WTC11 (cell line): ENCODE measurements at regions not wholly inside any gene's neighbourhood (a gene's known extent, or its start where the extent isn't known, plus 50 kb on each side); places are given as distances from the start of the nearest gene placed in this dataset.

ENCODE experiments used
- ATAC-seq: fragments of 200-7000 bp; cut with Tn5 transposase; 2 replicates; pipeline ENCODE4 v1.10.0; 2021; ENCODE audit warnings: mild to moderate bottlenecking, moderate library complexity
- CTCF ChIA-PET: fragments of 300-600 bp; sonication (Branson Sonifier 250); formaldehyde crosslinking; loops from one replicate; lab custom pipeline; 2021; ENCODE audit warnings: antibody characterized with exemption; lab: Charles Lee
- POLR2A ChIA-PET: fragments of 350-600 bp; sonication (Branson Sonifier 250); formaldehyde crosslinking; loops from one replicate; lab custom pipeline; 2021; ENCODE audit warnings: antibody characterized with exemption; lab: Charles Lee
- DNase-seq: peaks from one replicate; pipeline ENCODE4 v3.0.0; 2021; ENCODE audit warnings: low spot score
- H3K27ac Mint-ChIP-seq: 2 replicates; pipeline ENCODE4 v1.8.0; 2021; ENCODE audit warnings: mixed read lengths
- H3K27me3 Mint-ChIP-seq: 2 replicates; pipeline ENCODE4 v1.8.0; 2021; ENCODE audit warnings: low read depth, mild to moderate bottlenecking, moderate library complexity, mixed read lengths
- H3K36me3 Mint-ChIP-seq: 2 replicates; pipeline ENCODE4 v1.8.0; 2021; ENCODE audit warnings: mixed read lengths
- H3K4me1 Mint-ChIP-seq: 2 replicates; pipeline ENCODE4 v1.8.0; 2022; ENCODE audit warnings: mixed read lengths
- H3K4me3 Mint-ChIP-seq: 2 replicates; pipeline ENCODE4 v1.8.0; 2021; ENCODE audit warnings: mild to moderate bottlenecking, moderate library complexity, mixed read lengths
- H3K9me3 Mint-ChIP-seq: 2 replicates; pipeline ENCODE4 v1.8.0; 2021; ENCODE audit warnings: mixed read lengths
- CREM ChIP-seq: sonication (generic); formaldehyde crosslinking; IDR thresholded peaks from 2 replicates; pipeline ENCODE4 v1.8.1; 2022; ENCODE audit warnings: mild to moderate bottlenecking, missing genetic modification reagents, moderate library complexity
- FOXP1 ChIP-seq: sonication (generic); formaldehyde crosslinking; IDR thresholded peaks from 2 replicates; pipeline ENCODE4 v1.8.0; 2022; ENCODE audit warnings: missing genetic modification reagents, mild to moderate bottlenecking, moderate library complexity, borderline replicate concordance
- IRF2 ChIP-seq: sonication (generic); formaldehyde crosslinking; IDR thresholded peaks from 2 replicates; pipeline ENCODE4 v1.8.0; 2022; ENCODE audit warnings: low read depth, missing genetic modification reagents, borderline replicate concordance
- JUN ChIP-seq: sonication (generic); formaldehyde crosslinking; IDR thresholded peaks from 2 replicates; pipeline ENCODE4 v1.8.0; 2023; ENCODE audit warnings: mild to moderate bottlenecking, missing genetic modification reagents
- MYBL2 ChIP-seq: sonication (generic); formaldehyde crosslinking; IDR thresholded peaks from 2 replicates; pipeline ENCODE4 v1.8.1; 2023; ENCODE audit warnings: mild to moderate bottlenecking, moderate library complexity, missing genetic modification reagents
- OVOL2 ChIP-seq: fragments of 250-450 bp; sonication (Bioruptor Pico); IDR thresholded peaks from 2 replicates; pipeline ENCODE4 v1.9.0; 2021; ENCODE audit warnings: mild to moderate bottlenecking, borderline replicate concordance
- RORB ChIP-seq: fragments of 250-450 bp; sonication (Bioruptor Pico); IDR thresholded peaks from 2 replicates; pipeline ENCODE4 v1.9.0; 2021; ENCODE audit warnings: mild to moderate bottlenecking
- SMAD3 ChIP-seq: sonication (generic); formaldehyde crosslinking; IDR thresholded peaks from 2 replicates; pipeline ENCODE4 v1.8.0; 2022; ENCODE audit warnings: missing genetic modification reagents, mild to moderate bottlenecking, borderline replicate concordance
- SOX15 ChIP-seq: fragments of 250-450 bp; sonication (Bioruptor Pico); IDR thresholded peaks from 2 replicates; pipeline ENCODE4 v1.9.0; 2021; ENCODE audit warnings: mild to moderate bottlenecking
- SP1 ChIP-seq: sonication (generic); formaldehyde crosslinking; conservative IDR thresholded peaks from 2 replicates; pipeline ENCODE4 v1.8.1; 2022; ENCODE audit warnings: missing genetic modification reagents
- TEAD4 ChIP-seq: sonication (generic); formaldehyde crosslinking; IDR thresholded peaks from 2 replicates; pipeline ENCODE4 v1.8.0; 2022; ENCODE audit warnings: mild to moderate bottlenecking, missing genetic modification reagents
- ZNF121 ChIP-seq: sonication (generic); formaldehyde crosslinking; IDR thresholded peaks from 2 replicates; pipeline ENCODE4 v1.8.0; 2023; ENCODE audit warnings: missing genetic modification reagents
- ZNF317 ChIP-seq: sonication (generic); formaldehyde crosslinking; IDR thresholded peaks from 2 replicates; pipeline ENCODE4 v1.8.1; 2023; ENCODE audit warnings: low read depth, mild to moderate bottlenecking, moderate library complexity, missing genetic modification reagents, borderline replicate concordance
- ZNF396 ChIP-seq: fragments of 250-450 bp; sonication (Bioruptor Pico); IDR thresholded peaks from 2 replicates; pipeline ENCODE4 v1.8.0; 2021; ENCODE audit warnings: mild to moderate bottlenecking, moderate library complexity, borderline replicate concordance
- TF ChIP-seq, protein P1 (sequence below): sonication (generic); formaldehyde crosslinking; IDR thresholded peaks from 2 replicates; pipeline ENCODE4 v1.8.1; 2023; ENCODE audit warnings: mild to moderate bottlenecking, missing genetic modification reagents, moderate library complexity
- TF ChIP-seq, protein P2 (sequence below): fragments of 250-450 bp; sonication (Bioruptor Pico); IDR thresholded peaks from 2 replicates; pipeline ENCODE4 v1.9.0; 2021; ENCODE audit warnings: mild to moderate bottlenecking
- TF ChIP-seq, protein P3 (sequence below): fragments of 250-450 bp; sonication (Bioruptor Pico); IDR thresholded peaks from 2 replicates; pipeline ENCODE4 v1.9.0; 2021; ENCODE audit warnings: mild to moderate bottlenecking, borderline replicate concordance
- TF ChIP-seq, protein P4 (sequence below): sonication (generic); formaldehyde crosslinking; IDR thresholded peaks from 2 replicates; pipeline ENCODE4 v1.8.0; 2022; ENCODE audit warnings: mild to moderate bottlenecking, missing genetic modification reagents
- TF ChIP-seq, protein P5 (sequence below): sonication (generic); formaldehyde crosslinking; IDR thresholded peaks from 2 replicates; pipeline ENCODE4 v1.8.1; 2023; ENCODE audit warnings: mild to moderate bottlenecking, missing genetic modification reagents

DNA sequence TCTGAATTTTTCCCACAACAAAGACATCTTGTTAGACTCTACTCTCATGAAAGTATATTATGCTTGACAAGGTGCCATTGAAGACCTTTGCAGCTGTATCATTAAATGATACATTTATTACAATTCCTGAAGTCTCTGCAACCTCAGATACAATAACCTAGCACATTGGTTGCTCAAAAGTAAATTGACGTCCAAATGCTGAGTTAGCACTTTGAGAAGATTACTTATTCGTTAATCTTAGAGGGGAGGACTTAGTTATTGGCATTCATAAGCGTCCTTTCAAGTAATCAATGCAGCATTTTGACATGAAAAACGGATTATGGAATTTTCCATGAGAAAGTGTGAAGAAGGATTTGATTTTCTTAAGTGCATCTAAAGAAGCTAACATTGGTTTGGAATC is 151.6 kb downstream of the ARSF start:
- Mint-ChIP-seq H3K27ac (no peak overlapping the region), H3K4me1 (peaks cover 20% of the 10 kb centered on the region), H3K36me3 (peaks cover 4% of the 10 kb centered on the region; the same call in 1 of the 2 replicates), H3K27me3 (no peaks in the 10 kb centered on the region), H3K4me3 (no peak overlapping the region)
- ChIA-PET CTCF (no interaction called here), POLR2A (no interaction called here)
- DNase-seq (no peak), ATAC-seq (no peak)
- no peak for TF ChIP-seq JUN (CRISPR knock-in tag)
- TF ChIP-seq, all 79 proteins: peak for 0
- H3K9me3 Mint-ChIP-seq, result no peaks in the 10 kb centered on the region

DNA sequence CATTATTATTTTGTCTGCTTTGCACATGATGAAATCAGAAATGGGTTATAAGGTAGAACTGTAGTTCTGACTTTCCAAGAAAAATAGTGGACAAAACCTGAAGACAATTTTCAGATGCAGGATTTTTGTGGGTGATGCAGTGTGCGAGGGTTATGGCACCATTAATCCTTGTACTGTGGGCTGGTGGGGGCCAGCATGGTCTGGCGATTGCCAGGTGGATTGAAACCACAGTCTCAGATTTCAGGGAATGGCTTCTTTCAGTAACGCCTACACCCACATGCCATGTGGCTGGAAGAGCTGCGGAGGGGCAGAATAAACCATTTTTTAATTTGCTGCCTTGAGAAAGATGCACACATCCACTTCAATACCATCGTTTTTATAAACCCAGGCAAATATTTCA is 150.5 kb downstream of the ARSF start:
- H3K27ac Mint-ChIP-seq, result no peak overlapping the region
- DNase-seq (no peak), ATAC-seq (no peak)
- CTCF ChIA-PET, result no interaction called here
- POLR2A ChIA-PET, result no interaction called here
- peaks cover 20% of the 10 kb centered on the region for H3K4me1 Mint-ChIP-seq
- peaks cover 4% of the 10 kb centered on the region; the same call in 1 of the 2 replicates for H3K36me3 Mint-ChIP-seq
- no peak overlapping the region for H3K4me3 Mint-ChIP-seq
- no peaks in the 10 kb centered on the region for H3K27me3 Mint-ChIP-seq
- no peak for TF ChIP-seq SMAD3
- TF ChIP-seq, protein P1, sequence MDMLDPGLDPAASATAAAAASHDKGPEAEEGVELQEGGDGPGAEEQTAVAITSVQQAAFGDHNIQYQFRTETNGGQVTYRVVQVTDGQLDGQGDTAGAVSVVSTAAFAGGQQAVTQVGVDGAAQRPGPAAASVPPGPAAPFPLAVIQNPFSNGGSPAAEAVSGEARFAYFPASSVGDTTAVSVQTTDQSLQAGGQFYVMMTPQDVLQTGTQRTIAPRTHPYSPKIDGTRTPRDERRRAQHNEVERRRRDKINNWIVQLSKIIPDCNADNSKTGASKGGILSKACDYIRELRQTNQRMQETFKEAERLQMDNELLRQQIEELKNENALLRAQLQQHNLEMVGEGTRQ (CRISPR knock-in tag), result no peak
- no peaks in the 10 kb centered on the region for H3K9me3 Mint-ChIP-seq

DNA sequence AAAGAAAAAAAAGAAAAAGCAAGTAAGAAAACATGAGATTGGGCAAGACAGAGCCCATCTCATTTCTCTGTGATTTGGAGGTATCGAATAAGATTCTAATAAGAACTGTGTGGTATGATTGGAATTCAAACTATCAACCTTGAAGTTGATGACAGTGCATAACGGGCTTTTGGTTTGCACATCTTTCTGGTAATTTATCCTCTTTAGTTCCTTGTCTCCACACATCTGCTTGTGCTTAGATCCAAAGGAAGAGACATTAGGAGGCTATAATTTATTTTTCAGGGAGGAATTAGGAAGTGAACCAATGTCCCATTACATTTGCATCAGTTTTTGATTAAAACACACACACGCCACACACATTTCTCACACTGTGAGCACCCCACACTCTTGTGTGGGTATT is 149.9 kb downstream of the ARSF start:
- no peak for DNase-seq
- ATAC-seq, result no peak
- Mint-ChIP-seq H3K4me1 (peaks cover 20% of the 10 kb centered on the region), H3K27me3 (no peaks in the 10 kb centered on the region), H3K27ac (no peak overlapping the region), H3K36me3 (peaks cover 4% of the 10 kb centered on the region; the same call in 1 of the 2 replicates), H3K9me3 (no peaks in the 10 kb centered on the region), H3K4me3 (no peak overlapping the region)
- ChIA-PET CTCF (no interaction called here), POLR2A (no interaction called here)
- TF ChIP-seq, protein P2, sequence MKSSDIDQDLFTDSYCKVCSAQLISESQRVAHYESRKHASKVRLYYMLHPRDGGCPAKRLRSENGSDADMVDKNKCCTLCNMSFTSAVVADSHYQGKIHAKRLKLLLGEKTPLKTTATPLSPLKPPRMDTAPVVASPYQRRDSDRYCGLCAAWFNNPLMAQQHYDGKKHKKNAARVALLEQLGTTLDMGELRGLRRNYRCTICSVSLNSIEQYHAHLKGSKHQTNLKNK (CRISPR knock-in tag), result no peak
- no peak for TF ChIP-seq CREM (CRISPR knock-in tag)
- TF ChIP-seq, protein P3, sequence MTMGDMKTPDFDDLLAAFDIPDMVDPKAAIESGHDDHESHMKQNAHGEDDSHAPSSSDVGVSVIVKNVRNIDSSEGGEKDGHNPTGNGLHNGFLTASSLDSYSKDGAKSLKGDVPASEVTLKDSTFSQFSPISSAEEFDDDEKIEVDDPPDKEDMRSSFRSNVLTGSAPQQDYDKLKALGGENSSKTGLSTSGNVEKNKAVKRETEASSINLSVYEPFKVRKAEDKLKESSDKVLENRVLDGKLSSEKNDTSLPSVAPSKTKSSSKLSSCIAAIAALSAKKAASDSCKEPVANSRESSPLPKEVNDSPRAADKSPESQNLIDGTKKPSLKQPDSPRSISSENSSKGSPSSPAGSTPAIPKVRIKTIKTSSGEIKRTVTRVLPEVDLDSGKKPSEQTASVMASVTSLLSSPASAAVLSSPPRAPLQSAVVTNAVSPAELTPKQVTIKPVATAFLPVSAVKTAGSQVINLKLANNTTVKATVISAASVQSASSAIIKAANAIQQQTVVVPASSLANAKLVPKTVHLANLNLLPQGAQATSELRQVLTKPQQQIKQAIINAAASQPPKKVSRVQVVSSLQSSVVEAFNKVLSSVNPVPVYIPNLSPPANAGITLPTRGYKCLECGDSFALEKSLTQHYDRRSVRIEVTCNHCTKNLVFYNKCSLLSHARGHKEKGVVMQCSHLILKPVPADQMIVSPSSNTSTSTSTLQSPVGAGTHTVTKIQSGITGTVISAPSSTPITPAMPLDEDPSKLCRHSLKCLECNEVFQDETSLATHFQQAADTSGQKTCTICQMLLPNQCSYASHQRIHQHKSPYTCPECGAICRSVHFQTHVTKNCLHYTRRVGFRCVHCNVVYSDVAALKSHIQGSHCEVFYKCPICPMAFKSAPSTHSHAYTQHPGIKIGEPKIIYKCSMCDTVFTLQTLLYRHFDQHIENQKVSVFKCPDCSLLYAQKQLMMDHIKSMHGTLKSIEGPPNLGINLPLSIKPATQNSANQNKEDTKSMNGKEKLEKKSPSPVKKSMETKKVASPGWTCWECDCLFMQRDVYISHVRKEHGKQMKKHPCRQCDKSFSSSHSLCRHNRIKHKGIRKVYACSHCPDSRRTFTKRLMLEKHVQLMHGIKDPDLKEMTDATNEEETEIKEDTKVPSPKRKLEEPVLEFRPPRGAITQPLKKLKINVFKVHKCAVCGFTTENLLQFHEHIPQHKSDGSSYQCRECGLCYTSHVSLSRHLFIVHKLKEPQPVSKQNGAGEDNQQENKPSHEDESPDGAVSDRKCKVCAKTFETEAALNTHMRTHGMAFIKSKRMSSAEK (CRISPR knock-in tag), result no peak
- no peak for TF ChIP-seq FOXP1 (CRISPR knock-in tag)

DNA sequence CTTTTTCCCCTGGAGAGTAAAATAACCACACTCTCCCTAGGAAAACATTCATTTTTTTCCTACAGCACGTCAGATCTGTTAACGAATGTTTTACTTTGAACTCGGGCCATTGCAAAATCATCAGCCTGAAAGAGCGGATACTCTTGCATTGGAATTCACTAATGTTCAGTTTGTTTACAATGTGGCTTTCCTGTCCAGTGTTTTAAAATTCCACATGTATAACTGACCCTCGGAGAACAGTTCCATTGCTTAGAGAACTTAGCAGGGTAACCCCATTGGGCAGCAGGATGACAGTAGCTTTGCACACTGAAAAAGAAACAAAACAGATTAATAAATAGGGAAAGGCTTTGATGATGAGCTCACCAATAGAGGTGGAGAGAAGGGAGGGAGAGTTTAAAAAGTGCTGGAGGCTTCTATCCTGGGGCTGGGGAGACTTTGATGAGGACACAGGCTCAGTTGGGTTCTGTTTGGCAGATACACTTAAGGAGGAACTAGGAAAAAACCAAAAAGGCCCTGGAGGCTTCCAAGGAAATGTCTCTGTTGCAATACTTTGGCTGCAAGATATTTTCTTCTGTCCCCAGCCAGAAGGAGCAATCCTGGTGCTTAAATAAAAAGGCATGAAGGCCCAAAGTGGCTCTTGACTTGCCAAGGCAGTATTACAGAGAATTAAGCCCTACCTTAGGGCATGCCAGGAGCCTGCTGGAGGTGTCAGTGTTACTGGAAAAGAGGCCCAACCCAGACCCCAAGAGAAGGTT is 143.1 kb downstream of the ARSF start:
- no peak overlapping the region for H3K4me3 Mint-ChIP-seq
- DNase-seq (no peak), ATAC-seq (peak; percentile 28)
- TF ChIP-seq RORB, result no peak
- TF ChIP-seq, protein P4, sequence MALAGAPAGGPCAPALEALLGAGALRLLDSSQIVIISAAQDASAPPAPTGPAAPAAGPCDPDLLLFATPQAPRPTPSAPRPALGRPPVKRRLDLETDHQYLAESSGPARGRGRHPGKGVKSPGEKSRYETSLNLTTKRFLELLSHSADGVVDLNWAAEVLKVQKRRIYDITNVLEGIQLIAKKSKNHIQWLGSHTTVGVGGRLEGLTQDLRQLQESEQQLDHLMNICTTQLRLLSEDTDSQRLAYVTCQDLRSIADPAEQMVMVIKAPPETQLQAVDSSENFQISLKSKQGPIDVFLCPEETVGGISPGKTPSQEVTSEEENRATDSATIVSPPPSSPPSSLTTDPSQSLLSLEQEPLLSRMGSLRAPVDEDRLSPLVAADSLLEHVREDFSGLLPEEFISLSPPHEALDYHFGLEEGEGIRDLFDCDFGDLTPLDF (CRISPR knock-in tag), result no peak
- no peak for TF ChIP-seq ZNF317 (CRISPR knock-in tag)
- TF ChIP-seq MYBL2 (CRISPR knock-in tag), result no peak
- TF ChIP-seq SMAD3, result no peak
- no peak for TF ChIP-seq CREM (CRISPR knock-in tag)
- TF ChIP-seq OVOL2 (CRISPR knock-in tag), result no peak
- TF ChIP-seq ZNF396 (CRISPR knock-in tag), result no peak
- TF ChIP-seq IRF2 (CRISPR knock-in tag), result no peak
- TF ChIP-seq SP1 (CRISPR knock-in tag), result no peak
- TF ChIP-seq SOX15 (CRISPR knock-in tag), result no peak
- TF ChIP-seq JUN (CRISPR knock-in tag), result no peak
- no peak for TF ChIP-seq ZNF121 (CRISPR knock-in tag)
- no peak for TF ChIP-seq TEAD4
- TF ChIP-seq, protein P5, sequence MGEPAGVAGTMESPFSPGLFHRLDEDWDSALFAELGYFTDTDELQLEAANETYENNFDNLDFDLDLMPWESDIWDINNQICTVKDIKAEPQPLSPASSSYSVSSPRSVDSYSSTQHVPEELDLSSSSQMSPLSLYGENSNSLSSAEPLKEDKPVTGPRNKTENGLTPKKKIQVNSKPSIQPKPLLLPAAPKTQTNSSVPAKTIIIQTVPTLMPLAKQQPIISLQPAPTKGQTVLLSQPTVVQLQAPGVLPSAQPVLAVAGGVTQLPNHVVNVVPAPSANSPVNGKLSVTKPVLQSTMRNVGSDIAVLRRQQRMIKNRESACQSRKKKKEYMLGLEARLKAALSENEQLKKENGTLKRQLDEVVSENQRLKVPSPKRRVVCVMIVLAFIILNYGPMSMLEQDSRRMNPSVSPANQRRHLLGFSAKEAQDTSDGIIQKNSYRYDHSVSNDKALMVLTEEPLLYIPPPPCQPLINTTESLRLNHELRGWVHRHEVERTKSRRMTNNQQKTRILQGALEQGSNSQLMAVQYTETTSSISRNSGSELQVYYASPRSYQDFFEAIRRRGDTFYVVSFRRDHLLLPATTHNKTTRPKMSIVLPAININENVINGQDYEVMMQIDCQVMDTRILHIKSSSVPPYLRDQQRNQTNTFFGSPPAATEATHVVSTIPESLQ (CRISPR knock-in tag), result no peak
- H3K4me1 Mint-ChIP-seq, result peaks cover 19% of the 10 kb centered on the region
- no peak overlapping the region for H3K27ac Mint-ChIP-seq
- H3K27me3 Mint-ChIP-seq, result no peaks in the 10 kb centered on the region
- ChIA-PET POLR2A (no interaction called here), CTCF (no interaction called here)
- no peaks in the 10 kb centered on the region for H3K36me3 Mint-ChIP-seq
- H3K9me3 Mint-ChIP-seq, result peaks cover 7% of the 10 kb centered on the region
